Ectodermal cell (in vitro differentiated cells): ENCODE measurements at regions not wholly inside any gene's neighbourhood (a gene's known extent, or its start where the extent isn't known, plus 50 kb on each side); places are given as distances from the start of the nearest gene placed in this dataset.

Source experiments
- H3K27ac ChIP-seq: 2 replicates; pipeline ENCODE4 v1.7.0; 2013; ENCODE audit warnings: mild to moderate bottlenecking, low read depth, low read length; ENCODE audit not compliant: insufficient read depth, poor library complexity, severe bottlenecking
- H3K27me3 ChIP-seq: 2 replicates; pipeline ENCODE4 v1.7.0; 2013; ENCODE audit warnings: mild to moderate bottlenecking, low read length; ENCODE audit not compliant: insufficient read depth, control insufficient read depth, poor library complexity, severe bottlenecking
- H3K36me3 ChIP-seq: one replicate; pipeline ENCODE4 v1.7.0; 2013; ENCODE audit warnings: low read length; ENCODE audit not compliant: control insufficient read depth, insufficient read depth
- H3K4me1 ChIP-seq: one replicate; pipeline ENCODE4 v1.7.0; 2013; ENCODE audit warnings: low read length; ENCODE audit not compliant: control insufficient read depth, insufficient read depth
- H3K4me3 ChIP-seq: 2 replicates; pipeline ENCODE4 v1.7.0; 2013; ENCODE audit warnings: low read depth, low read length, control low read depth; ENCODE audit not compliant: insufficient read depth
- H3K9me3 ChIP-seq: 2 replicates; pipeline ENCODE4 v1.7.0; 2013; ENCODE audit warnings: mild to moderate bottlenecking, low read length, moderate library complexity; ENCODE audit not compliant: control insufficient read depth
- WGBS, 2 experiments: methylation state at CpG; one replicate each; pipeline ENCODE4 v1.1.7; 2013; ENCODE audit warnings: missing lambda C conversion rate in 2 of 2; 5-methylcytosine and 5-hydroxymethylcytosine counted together

DNA sequence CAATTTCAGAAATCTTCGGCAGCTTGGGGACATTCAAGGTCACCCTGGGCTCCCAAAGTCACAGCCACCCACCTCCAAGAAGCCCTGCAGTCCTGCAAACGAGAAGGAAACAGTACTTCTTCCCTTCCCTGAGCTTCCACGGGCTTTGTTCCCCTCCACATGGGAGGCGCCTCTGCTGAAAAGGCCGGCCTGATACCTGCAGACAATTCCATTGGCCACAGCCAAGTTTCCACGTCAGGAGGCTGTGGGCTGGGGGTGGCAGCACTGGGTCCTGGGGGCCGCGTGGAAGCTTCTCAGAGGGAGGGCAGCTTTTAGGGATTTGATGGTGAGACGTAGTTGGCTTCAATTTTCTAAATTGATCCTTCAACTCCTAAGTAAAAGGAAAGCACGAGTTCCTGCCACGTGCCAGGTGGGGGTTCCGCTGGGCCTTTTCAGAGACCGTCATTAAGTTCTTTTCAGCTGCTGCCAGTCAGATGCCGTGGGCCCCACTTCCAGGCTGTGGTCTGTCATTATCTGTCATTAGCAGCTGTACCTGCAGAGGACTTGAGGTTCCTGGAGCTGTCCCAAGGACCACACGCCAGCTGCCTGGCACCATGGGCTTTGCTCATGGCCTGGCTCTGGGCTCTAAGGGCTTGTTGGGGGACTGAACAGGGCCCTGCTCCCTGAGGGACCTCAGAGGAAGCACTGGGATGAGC is 98.7 kb downstream of the CRYAA start:
- no peak overlapping the region for H3K4me3 ChIP-seq
- H3K27ac ChIP-seq: no peak overlapping the region
- H3K4me1 ChIP-seq: no peaks in the 10 kb centered on the region
- H3K27me3 ChIP-seq: no peaks in the 10 kb centered on the region
- 83 to 86% methylated on average over 15 of the region's 15 CpGs for WGBS, 2 experiments
- H3K9me3 ChIP-seq: no peaks in the 10 kb centered on the region
- H3K36me3 ChIP-seq: no peaks in the 10 kb centered on the region

DNA sequence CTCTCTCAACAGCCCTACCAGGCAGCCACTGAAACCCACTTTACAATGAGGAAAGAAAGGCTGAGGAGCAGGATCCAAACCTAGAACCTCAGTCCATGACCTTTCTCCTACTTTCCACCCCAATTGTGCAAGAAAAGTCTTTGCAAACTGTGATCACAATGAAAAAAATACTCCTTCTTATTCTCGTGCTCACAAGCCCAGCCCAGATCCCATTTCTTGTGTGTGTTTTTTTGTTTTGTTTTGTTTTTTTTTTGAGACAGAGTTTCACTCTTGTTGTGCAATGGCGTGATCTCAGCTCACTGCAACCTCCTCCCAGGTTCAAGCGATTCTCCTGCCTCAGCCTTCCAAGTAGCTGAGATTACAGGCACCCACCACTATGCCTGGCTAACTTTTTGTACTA is 97.7 kb downstream of the CRYAA start:
- Histone ChIP-seq H3K4me3 (no peak overlapping the region), H3K27me3 (no peaks in the 10 kb centered on the region), H3K4me1 (no peaks in the 10 kb centered on the region), H3K9me3 (no peaks in the 10 kb centered on the region), H3K36me3 (no peaks in the 10 kb centered on the region), H3K27ac (no peak overlapping the region)
- 86 to 96% methylated on average over 3 of the region's 3 CpGs for WGBS, 2 experiments

DNA sequence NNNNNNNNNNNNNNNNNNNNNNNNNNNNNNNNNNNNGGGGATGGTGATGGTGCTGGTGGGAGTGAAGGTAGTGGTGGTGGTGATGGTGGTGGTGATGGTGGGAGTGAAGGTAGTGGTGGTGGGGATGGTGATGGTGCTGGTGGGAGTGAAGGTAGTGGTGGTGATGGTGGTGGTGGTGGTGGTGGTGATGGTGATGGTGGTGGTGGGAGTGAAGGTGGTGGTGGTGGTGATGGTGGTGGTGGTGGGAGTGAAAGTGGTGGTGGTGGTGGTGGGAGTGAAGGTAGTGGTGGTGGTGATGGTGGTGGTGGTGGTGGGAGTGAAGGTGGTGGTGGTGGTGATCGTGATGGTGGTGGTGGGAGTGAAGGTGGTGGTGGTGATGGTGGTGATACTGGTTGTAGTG is 93.6 kb downstream of the CRYAA start:
- Histone ChIP-seq H3K27me3 (no peaks in the 10 kb centered on the region), H3K9me3 (no peaks in the 10 kb centered on the region), H3K4me3 (no peak overlapping the region), H3K36me3 (no peaks in the 10 kb centered on the region), H3K4me1 (no peaks in the 10 kb centered on the region), H3K27ac (no peak overlapping the region)
- WGBS, 2 experiments: 78 to 100% methylated on average over 1 of the region's 1 CpG
